ENCODE measurements at regions not wholly inside any gene's neighbourhood (a gene's known extent, or its start where the extent isn't known, plus 50 kb on each side); places are given as distances from the start of the nearest gene placed in this dataset.
"Not testable (repeated sequence)": the region's sequence is repeated elsewhere in the genome, so short reads cannot be mapped to it uniquely, and the experiment has no call there.

GRCh38 chr4:33126002-33126401 is 2405.8 kb downstream of the PCDH7 start:
- no peak for DNase-seq (ENCODE audit: low read depth)

GRCh38 chr4:33130662-33131061 is 2410.5 kb downstream of the PCDH7 start:
- not testable (repeated sequence) for DNase-seq (ENCODE audit: low read depth)

- no peak for DNase-seq (ENCODE audit: low read depth)
Observed at GRCh38 chr4:33133723-33134122, 2413.6 kb downstream of the PCDH7 start.

GRCh38 chr4:33134366-33134765 is 2414.2 kb downstream of the PCDH7 start:
- DNase-seq (ENCODE audit: low read depth) = no peak

- DNase-seq (ENCODE audit: low read depth) = no peak
Observed at GRCh38 chr4:33149658-33150524, 2429.7 kb downstream of the PCDH7 start.

- DNase-seq (ENCODE audit: low read depth) = no peak
Observed at GRCh38 chr4:33150525-33150910, 2430.3 kb downstream of the PCDH7 start.

- peak; percentile 27 for DNase-seq (ENCODE audit: low read depth)
Observed at GRCh38 chr4:33160126-33160525, 2440.0 kb downstream of the PCDH7 start.

GRCh38 chr4:33161202-33161601 is 2441.0 kb downstream of the PCDH7 start:
- no peak for DNase-seq (ENCODE audit: low read depth)

GRCh38 chr4:33162122-33162521 is 2442.0 kb downstream of the PCDH7 start:
- no peak for DNase-seq (ENCODE audit: low read depth)

- DNase-seq (ENCODE audit: low read depth) = no peak
Observed at GRCh38 chr4:33171873-33172525, 2451.8 kb downstream of the PCDH7 start.

GRCh38 chr4:33176566-33176965 is 2456.4 kb downstream of the PCDH7 start:
- no peak for DNase-seq (ENCODE audit: low read depth)

- no peak for DNase-seq (ENCODE audit: low read depth)
Observed at GRCh38 chr4:33184657-33185290, 2464.6 kb downstream of the PCDH7 start.

- no peak for DNase-seq (ENCODE audit: low read depth)
Observed at GRCh38 chr4:33187035-33187434, 2466.9 kb downstream of the PCDH7 start.

GRCh38 chr4:33188733-33189132 is 2468.6 kb downstream of the PCDH7 start:
- no peak for DNase-seq (ENCODE audit: low read depth)

GRCh38 chr4:33189169-33189568 is 2469.0 kb downstream of the PCDH7 start:
- DNase-seq (ENCODE audit: low read depth) = no peak

GRCh38 chr4:33193109-33193508 is 2472.9 kb downstream of the PCDH7 start:
- no peak for DNase-seq (ENCODE audit: low read depth)

GRCh38 chr4:33200377-33200776 is 2480.2 kb downstream of the PCDH7 start:
- DNase-seq (ENCODE audit: low read depth) = no peak

GRCh38 chr4:33218238-33218637 is 2498.1 kb downstream of the PCDH7 start:
- no peak for DNase-seq (ENCODE audit: low read depth)

GRCh38 chr4:33226133-33226532 is 2506.0 kb downstream of the PCDH7 start:
- DNase-seq (ENCODE audit: low read depth) = no peak

- no peak for DNase-seq (ENCODE audit: low read depth)
Observed at GRCh38 chr4:33226783-33227182, 2506.6 kb downstream of the PCDH7 start.

GRCh38 chr4:33255094-33255493 is 2534.9 kb downstream of the PCDH7 start:
- DNase-seq (ENCODE audit: low read depth) = no peak

- no peak for DNase-seq (ENCODE audit: low read depth)
Observed at GRCh38 chr4:33255507-33255906, 2535.3 kb downstream of the PCDH7 start.

GRCh38 chr4:33262824-33263223 is 2542.7 kb downstream of the PCDH7 start:
- DNase-seq (ENCODE audit: low read depth) = peak; percentile 0

All from LHCN-M2 (cell line).